HCT116 (cell line): ENCODE measurements at regions not wholly inside any gene's neighbourhood (a gene's known extent, or its start where the extent isn't known, plus 50 kb on each side); places are given as distances from the start of the nearest gene placed in this dataset.

ENCODE experiments used
- ATAC-seq: fragments of 200-7000 bp; cut with Tn5 transposase; 2 replicates; pipeline ENCODE4 v1.9.1; 2020; ENCODE audit warnings: mild to moderate bottlenecking, moderate library complexity
- BruUV-seq: library from RNA; stranded (reverse); fragments of 400-500 nt; replicated peaks from 2 replicates; lab custom pipeline; 2021; lab: Mats Ljungman, UMichigan
- CTCF ChIA-PET: fragments of 300-600 bp; sonication (Branson Sonifier 250); formaldehyde crosslinking; loops from one replicate; lab custom pipeline; 2021; ENCODE audit warnings: antibody characterized with exemption; lab: Charles Lee
- POLR2A ChIA-PET: fragments of 300-600, 350-600 bp; sonication (Branson Sonifier 250); formaldehyde crosslinking; loops from one replicate; lab custom pipeline; 2021; ENCODE audit warnings: antibody characterized with exemption; lab: Charles Lee
- RAD21 ChIA-PET, 2 experiments: fragments of 300-600 bp; sonication (Branson Sonifier 250); formaldehyde crosslinking; loops; one replicate each; lab custom pipeline; 2023; ENCODE audit warnings: low total read pairs in 2 of 2; ENCODE audit not compliant: uncharacterized antibody in 2 of 2, unreplicated experiment in 2 of 2, low non-redundant PET in 1 of 2; lab: Charles Lee
- DNase-seq: peaks from one replicate; pipeline ENCODE4 v3.0.0-alpha.2; 2010; ENCODE audit warnings: low read depth, low spot score
- H2AFZ ChIP-seq: fragments of 200-600 bp; shearing (Covaris generic), sonication (generic); 2 replicates; pipeline ENCODE4 v1.6.1; 2017; ENCODE audit warnings: low read depth, mixed run types, mixed read lengths, antibody characterized with exemption, low read length; ENCODE audit not compliant: poor library complexity, severe bottlenecking
- H3K27ac ChIP-seq: 2 replicates; pipeline ENCODE4 v1.5.1; 2012; ENCODE audit warnings: low read depth, low read length
- H3K27me3 ChIP-seq: fragments of 200-600 bp; sonication (generic); 2 replicates; pipeline ENCODE4 v1.6.1; 2016; ENCODE audit warnings: mixed run types, low read length, mixed read lengths; ENCODE audit not compliant: insufficient read depth
- H3K36me3 ChIP-seq, 2 experiments: fragments of 200-500 bp in 1 of 2; fragments of 200-600 bp in 1 of 2; sonication (Bioruptor generic) in 1 of 2; sonication (generic) in 1 of 2; 2 replicates each; pipeline versions ENCODE4 v1.5.1 to v1.6.1; 2014 to 2016; ENCODE audit warnings: low read length in 2 of 2, inconsistent platforms in 1 of 2, mixed read lengths in 1 of 2, mixed run types in 1 of 2; ENCODE audit not compliant: insufficient read depth in 2 of 2, control insufficient read depth in 1 of 2
- H3K4me1 ChIP-seq, 2 experiments: fragments of 200-600 bp in 1 of 2; sonication (generic) in 1 of 2; 2 replicates each; pipeline versions ENCODE4 v1.5.1 to v1.6.1; 2012 to 2017; ENCODE audit warnings: low read length in 2 of 2, inconsistent platforms in 1 of 2, mild to moderate bottlenecking in 1 of 2, mixed read lengths in 1 of 2, mixed run types in 1 of 2, moderate library complexity in 1 of 2; ENCODE audit not compliant: insufficient read depth in 2 of 2, control insufficient read depth in 1 of 2
- H3K4me2 ChIP-seq: fragments of 200-600 bp; sonication (generic); 2 replicates; pipeline ENCODE4 v1.6.1; 2017; ENCODE audit warnings: mixed run types, low read length, mixed read lengths
- H3K4me3 ChIP-seq, 2 experiments: fragments of 200-600 bp in 1 of 2; sonication (generic) in 1 of 2; replicated peaks in 1 of 2; 2 replicates each; pipeline ENCODE4 v1.5.1; 2011 to 2016; ENCODE audit warnings: low read length in 2 of 2, control low read depth in 1 of 2, low read depth in 1 of 2, mild to moderate bottlenecking in 1 of 2, mixed read lengths in 1 of 2, mixed run types in 1 of 2
- H3K79me2 ChIP-seq: fragments of 200-600 bp; sonication (generic); 2 replicates; pipeline ENCODE4 v1.6.1; 2017; ENCODE audit warnings: mild to moderate bottlenecking, mixed run types, low read length, moderate library complexity, mixed read lengths; ENCODE audit not compliant: insufficient read depth
- H3K9ac ChIP-seq: fragments of 200-600 bp; sonication (generic); 2 replicates; pipeline ENCODE4 v1.6.1; 2016; ENCODE audit warnings: low read length, mixed read lengths
- H3K9me2 ChIP-seq: fragments of 200-600 bp; sonication (generic), shearing (Covaris generic); 2 replicates; pipeline ENCODE4 v1.6.1; 2017; ENCODE audit warnings: mixed run types, mild to moderate bottlenecking, moderate library complexity; ENCODE audit not compliant: insufficient read depth
- H3K9me3 ChIP-seq, 2 experiments: fragments of 200-500 bp in 1 of 2; fragments of 200-600 bp in 1 of 2; sonication (Bioruptor generic) in 1 of 2; sonication (generic) in 1 of 2; 2 replicates each; pipeline ENCODE4 v1.6.1; 2014 to 2017; ENCODE audit warnings: low read length in 2 of 2, mixed read lengths in 2 of 2, inconsistent platforms in 1 of 2, low read depth in 1 of 2, mild to moderate bottlenecking in 1 of 2, mixed run types in 1 of 2, moderate library complexity in 1 of 2; ENCODE audit not compliant: control insufficient read depth in 1 of 2, insufficient read depth in 1 of 2
- H4K20me1 ChIP-seq: fragments of 200-600 bp; sonication (generic), shearing (Covaris generic); 2 replicates; pipeline ENCODE4 v1.6.1; 2017; ENCODE audit warnings: mixed run types, mild to moderate bottlenecking, moderate library complexity; ENCODE audit not compliant: insufficient read depth
- CEBPB ChIP-seq: IDR thresholded peaks from 2 replicates; pipeline ENCODE4 v1.6.1; 2012; ENCODE audit warnings: low read depth
- EGR1 ChIP-seq: IDR thresholded peaks from 2 replicates; pipeline ENCODE4 v1.6.1; 2012; ENCODE audit warnings: low read depth
- EZH2 ChIP-seq: fragments of 200-600 bp; sonication (generic); IDR thresholded peaks from 2 replicates; pipeline ENCODE4 v1.6.1; 2017; ENCODE audit warnings: antibody characterized with exemption, mixed run types
- FOSL1 ChIP-seq: IDR thresholded peaks from 2 replicates; pipeline ENCODE4 v1.6.1; 2012; ENCODE audit warnings: low read depth
- TCF7L2 ChIP-seq: IDR thresholded peaks from 2 replicates; pipeline ENCODE4 v1.7.0; 2011; ENCODE audit warnings: borderline replicate concordance, inconsistent platforms; ENCODE audit not compliant: insufficient read depth, insufficient read length; ENCODE audit errors: extremely low read depth
- intact Hi-C: fragments of 100-400 bp; cut with micrococcal nuclease; formaldehyde crosslinking; loops from 2 replicates; pipeline ENCODE4 v1.10.0; 2022
- TF ChIP-seq, protein P1 (sequence below): IDR thresholded peaks from 2 replicates; pipeline ENCODE4 v1.6.1; 2012
- TF ChIP-seq, protein P2 (sequence below): IDR thresholded peaks from 2 replicates; pipeline ENCODE4 v1.6.1; 2012
- TF ChIP-seq, protein P3 (sequence below): IDR thresholded peaks from 2 replicates; pipeline ENCODE4 v1.6.1; 2011; ENCODE audit warnings: mild to moderate bottlenecking, low read length, moderate library complexity; ENCODE audit not compliant: insufficient replicate concordance; ENCODE audit errors: extremely low read depth

DNA sequence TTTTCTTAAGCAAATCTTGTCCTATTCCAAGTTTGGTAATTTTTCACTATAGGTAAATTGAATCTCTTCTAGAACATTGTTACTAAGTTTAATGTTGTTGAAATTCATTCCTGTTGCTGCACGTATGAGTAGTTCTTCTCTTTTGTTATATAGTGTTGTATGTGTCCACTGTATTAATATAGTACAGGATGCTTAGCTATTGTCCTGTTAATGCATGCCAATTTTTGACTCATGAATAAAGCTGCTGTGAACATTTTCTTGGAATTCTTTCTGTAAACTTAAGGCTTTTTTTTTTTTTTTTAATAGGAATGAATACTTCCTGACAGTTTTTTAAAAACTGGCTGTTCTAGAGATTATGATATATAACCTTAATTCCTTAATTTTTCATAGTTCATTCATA, 326.9 kb downstream of the SLC4A3 start:
- RAD21 ChIA-PET = no interaction called here
- POLR2A ChIA-PET = no interaction called here

DNA sequence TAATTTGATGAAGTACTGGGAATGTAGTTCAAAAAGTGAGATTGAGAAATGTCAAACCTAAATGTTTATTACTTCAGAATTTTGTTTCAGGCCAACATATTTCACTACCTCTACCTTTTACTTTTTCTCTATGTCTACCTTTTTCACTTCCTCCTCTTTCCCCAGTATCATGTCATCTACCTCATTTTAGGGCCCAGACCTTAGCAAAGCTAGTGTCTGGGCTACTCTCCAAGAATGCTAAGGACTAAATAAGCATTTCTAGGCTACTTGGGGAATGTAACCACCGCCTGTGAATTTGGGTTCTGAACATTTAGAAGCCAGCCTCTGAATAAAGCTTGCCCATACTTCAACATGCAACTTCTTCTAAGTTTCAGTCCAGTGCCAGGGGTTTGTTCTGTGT, 330.4 kb downstream of the SLC4A3 start:
- H3K79me2 ChIP-seq = no peaks in the 10 kb centered on the region; the same call in 1 of the 2 replicates
- peaks cover 3 to 5% of the 10 kb centered on the region in 2 experiments; a peak in 2 of 4 replicates for H3K36me3 ChIP-seq
- no peak overlapping the region for H3K4me2 ChIP-seq
- no peak for TF ChIP-seq CEBPB
- TF ChIP-seq, protein P1, sequence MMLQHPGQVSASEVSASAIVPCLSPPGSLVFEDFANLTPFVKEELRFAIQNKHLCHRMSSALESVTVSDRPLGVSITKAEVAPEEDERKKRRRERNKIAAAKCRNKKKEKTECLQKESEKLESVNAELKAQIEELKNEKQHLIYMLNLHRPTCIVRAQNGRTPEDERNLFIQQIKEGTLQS = no peak
- no peak overlapping the region for H2AFZ ChIP-seq
- no peak overlapping the region for H3K27ac ChIP-seq
- H3K9ac ChIP-seq = no peak overlapping the region
- BruUV-seq = no TSS peak
- no peak overlapping the region for H3K4me3 ChIP-seq
- ChIA-PET CTCF (no interaction called here), POLR2A (no interaction called here), RAD21 (no interaction called here)
- H3K27me3 ChIP-seq = no peaks in the 10 kb centered on the region
- no peaks in the 10 kb centered on the region for H3K9me2 ChIP-seq
- DNase-seq = no peak
- H3K9me3 ChIP-seq = no peaks in the 10 kb centered on the region
- intact Hi-C loops = no loop called here
- H4K20me1 ChIP-seq = no peaks in the 10 kb centered on the region
- H3K4me1 ChIP-seq = no peaks in the 10 kb centered on the region
- no peak for ATAC-seq

More for the DNA sequence above, 326.9 kb downstream of the SLC4A3 start:
- CTCF ChIA-PET = no interaction called here
- TF ChIP-seq TCF7L2 = no peak
- TF ChIP-seq, protein P2, sequence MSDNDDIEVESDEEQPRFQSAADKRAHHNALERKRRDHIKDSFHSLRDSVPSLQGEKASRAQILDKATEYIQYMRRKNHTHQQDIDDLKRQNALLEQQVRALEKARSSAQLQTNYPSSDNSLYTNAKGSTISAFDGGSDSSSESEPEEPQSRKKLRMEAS = no peak
- no peak for TF ChIP-seq CEBPB
- no peak for TF ChIP-seq EGR1
- no peak for TF ChIP-seq FOSL1
- TF ChIP-seq, protein P3, sequence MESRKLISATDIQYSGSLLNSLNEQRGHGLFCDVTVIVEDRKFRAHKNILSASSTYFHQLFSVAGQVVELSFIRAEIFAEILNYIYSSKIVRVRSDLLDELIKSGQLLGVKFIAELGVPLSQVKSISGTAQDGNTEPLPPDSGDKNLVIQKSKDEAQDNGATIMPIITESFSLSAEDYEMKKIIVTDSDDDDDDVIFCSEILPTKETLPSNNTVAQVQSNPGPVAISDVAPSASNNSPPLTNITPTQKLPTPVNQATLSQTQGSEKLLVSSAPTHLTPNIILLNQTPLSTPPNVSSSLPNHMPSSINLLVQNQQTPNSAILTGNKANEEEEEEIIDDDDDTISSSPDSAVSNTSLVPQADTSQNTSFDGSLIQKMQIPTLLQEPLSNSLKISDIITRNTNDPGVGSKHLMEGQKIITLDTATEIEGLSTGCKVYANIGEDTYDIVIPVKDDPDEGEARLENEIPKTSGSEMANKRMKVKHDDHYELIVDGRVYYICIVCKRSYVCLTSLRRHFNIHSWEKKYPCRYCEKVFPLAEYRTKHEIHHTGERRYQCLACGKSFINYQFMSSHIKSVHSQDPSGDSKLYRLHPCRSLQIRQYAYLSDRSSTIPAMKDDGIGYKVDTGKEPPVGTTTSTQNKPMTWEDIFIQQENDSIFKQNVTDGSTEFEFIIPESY = no peak
- no peak for TF ChIP-seq EZH2
- Histone ChIP-seq H3K27ac (no peak overlapping the region), H4K20me1 (no peaks in the 10 kb centered on the region), H3K9me2 (no peaks in the 10 kb centered on the region), H2AFZ (no peak overlapping the region), H3K79me2 (no peaks in the 10 kb centered on the region; the same call in 1 of the 2 replicates), H3K4me1 (no peaks in the 10 kb centered on the region), H3K36me3 (peaks cover 0 to 3% of the 10 kb centered on the region in 2 experiments; a peak in 1 of 4 replicates), H3K27me3 (no peaks in the 10 kb centered on the region), H3K4me2 (no peak overlapping the region), H3K4me3 (no peak overlapping the region), H3K9me3 (no peaks in the 10 kb centered on the region), H3K9ac (no peak overlapping the region)
- ATAC-seq (no peak), DNase-seq (no peak)
- intact Hi-C loops = no loop called here
- no TSS peak for BruUV-seq
